ENCODE measurements at regions not wholly inside any gene's neighbourhood (a gene's known extent, or its start where the extent isn't known, plus 50 kb on each side); places are given as distances from the start of the nearest gene placed in this dataset.

DNA sequence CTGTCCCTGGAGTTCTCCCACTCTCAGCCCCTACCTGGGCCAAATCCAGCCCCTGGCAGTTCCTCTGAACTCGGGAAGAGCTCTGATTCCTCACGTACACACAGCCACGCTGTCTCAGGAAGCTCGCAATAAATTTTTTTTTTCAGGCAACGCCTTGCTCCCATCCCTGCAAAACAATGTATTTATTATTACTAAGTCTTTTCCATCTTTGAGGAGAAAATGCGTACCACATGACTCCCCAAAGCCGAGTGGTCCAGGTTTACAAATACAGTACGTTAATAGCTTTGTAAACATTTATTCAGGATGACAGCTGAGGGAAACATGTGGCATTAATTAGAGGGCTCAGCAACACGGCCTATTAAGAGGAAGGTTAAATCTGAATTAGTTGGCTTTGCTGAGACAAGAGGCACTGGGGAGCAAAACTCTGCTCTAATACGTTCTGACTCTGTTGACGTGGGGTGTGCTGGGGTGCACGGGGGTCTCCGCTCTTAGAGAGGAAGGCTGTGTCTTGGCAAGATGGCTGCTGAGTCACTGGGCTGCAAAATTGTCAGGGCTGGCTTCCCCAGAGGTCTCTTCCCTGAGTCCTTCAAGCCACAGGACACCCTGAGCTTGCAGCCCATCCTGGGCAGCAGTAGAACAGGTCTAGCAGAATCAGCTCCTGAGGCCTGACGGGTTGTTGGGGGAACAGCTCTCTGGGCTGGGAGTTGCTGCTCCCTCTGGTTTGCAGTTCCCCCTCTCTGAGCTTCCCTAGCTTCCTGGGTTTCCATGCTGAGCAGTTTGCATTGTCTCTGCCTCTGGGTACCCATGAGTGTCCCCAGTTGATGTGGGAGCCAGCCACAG is 185.2 kb upstream of the TBX3 start:
- TF ChIP-seq POLR2A (IDR thresholded peaks at IDR 0.05; ENCODE audit: low read length), result no peak
- no peak for TF ChIP-seq GATA1 (IDR thresholded peaks at IDR 0.05; ENCODE audit: low read depth, low read length)

Measured in erythroblast (primary cell).